ENCODE measurements at regions not wholly inside any gene's neighbourhood (a gene's known extent, or its start where the extent isn't known, plus 50 kb on each side); places are given as distances from the start of the nearest gene placed in this dataset.
"Not testable (repeated sequence)": the region's sequence is repeated elsewhere in the genome, so short reads cannot be mapped to it uniquely, and the experiment has no call there.

- DNase-seq, result no peak
Observed at GRCh38 chr5:163889369-163889768, 383.9 kb downstream of the MAT2B start.

GRCh38 chr5:163890261-163890660 is 384.8 kb downstream of the MAT2B start:
- no peak for DNase-seq

GRCh38 chr5:163893281-163893680 is 387.9 kb downstream of the MAT2B start:
- DNase-seq, result no peak

- DNase-seq, result no peak
Observed at GRCh38 chr5:163894645-163895044, 389.2 kb downstream of the MAT2B start.

- DNase-seq, result no peak
Observed at GRCh38 chr5:163898873-163899272, 393.5 kb downstream of the MAT2B start.

- DNase-seq, result not testable (repeated sequence)
Observed at GRCh38 chr5:163907783-163908182, 402.4 kb downstream of the MAT2B start.

- no peak for DNase-seq
Observed at GRCh38 chr5:163908253-163908652, 402.8 kb downstream of the MAT2B start.

- no peak for DNase-seq
Observed at GRCh38 chr5:163910226-163910625, 404.8 kb downstream of the MAT2B start.

- no peak for DNase-seq
Observed at GRCh38 chr5:163912046-163912445, 406.6 kb downstream of the MAT2B start.

- DNase-seq, result no peak
Observed at GRCh38 chr5:163913548-163913947, 408.1 kb downstream of the MAT2B start.

- DNase-seq, result no peak
Observed at GRCh38 chr5:163914910-163915309, 409.5 kb downstream of the MAT2B start.

- DNase-seq, result no peak
Observed at GRCh38 chr5:163915481-163915961, 410.1 kb downstream of the MAT2B start.

GRCh38 chr5:163916376-163916775 is 411.0 kb downstream of the MAT2B start:
- no peak for DNase-seq

GRCh38 chr5:163916861-163917260 is 411.4 kb downstream of the MAT2B start:
- DNase-seq, result no peak

GRCh38 chr5:163917747-163918146 is 412.3 kb downstream of the MAT2B start:
- DNase-seq, result no peak

- not testable (repeated sequence) for DNase-seq
Observed at GRCh38 chr5:163934990-163935389, 429.6 kb downstream of the MAT2B start.

- no peak for DNase-seq
Observed at GRCh38 chr5:163938595-163938994, 433.2 kb downstream of the MAT2B start.

- DNase-seq, result no peak
Observed at GRCh38 chr5:163941079-163941478, 435.7 kb downstream of the MAT2B start.

- DNase-seq, result no peak
Observed at GRCh38 chr5:163943546-163943945, 438.1 kb downstream of the MAT2B start.

- no peak for DNase-seq
Observed at GRCh38 chr5:163944738-163945137, 439.3 kb downstream of the MAT2B start.

- DNase-seq, result no peak
Observed at GRCh38 chr5:163947848-163948666, 442.6 kb downstream of the MAT2B start.

- DNase-seq, result no peak
Observed at GRCh38 chr5:163950248-163950647, 444.8 kb downstream of the MAT2B start.

GRCh38 chr5:163951069-163951468 is 445.6 kb downstream of the MAT2B start:
- DNase-seq, result no peak

GRCh38 chr5:163953901-163954300 is 448.5 kb downstream of the MAT2B start:
- no peak for DNase-seq

GRCh38 chr5:163961230-163961629 is 455.8 kb downstream of the MAT2B start:
- not testable (repeated sequence) for DNase-seq
